ENCODE measurements at regions not wholly inside any gene's neighbourhood (a gene's known extent, or its start where the extent isn't known, plus 50 kb on each side); places are given as distances from the start of the nearest gene placed in this dataset.

DNA sequence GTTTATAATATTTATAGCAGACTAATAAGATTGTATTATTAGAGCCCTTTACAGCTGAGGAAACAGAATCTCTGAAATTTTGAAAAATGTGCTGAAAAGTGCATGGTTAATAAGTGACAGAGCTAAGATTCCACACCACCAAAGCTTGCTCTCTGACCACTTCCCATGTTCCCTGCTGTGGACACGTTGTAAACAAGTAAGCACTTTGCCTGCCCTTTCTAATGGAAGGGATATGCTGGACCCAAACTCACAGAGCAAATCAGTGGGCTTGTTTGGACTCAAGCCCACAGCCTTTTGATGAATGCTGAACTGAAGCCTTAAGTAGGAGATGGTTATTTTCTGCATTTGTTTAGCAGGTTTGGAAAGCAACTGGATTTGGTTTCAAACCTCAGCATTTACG, 214.0 kb upstream of the TMEM72 start:
- TF ChIP-seq, protein P1, sequence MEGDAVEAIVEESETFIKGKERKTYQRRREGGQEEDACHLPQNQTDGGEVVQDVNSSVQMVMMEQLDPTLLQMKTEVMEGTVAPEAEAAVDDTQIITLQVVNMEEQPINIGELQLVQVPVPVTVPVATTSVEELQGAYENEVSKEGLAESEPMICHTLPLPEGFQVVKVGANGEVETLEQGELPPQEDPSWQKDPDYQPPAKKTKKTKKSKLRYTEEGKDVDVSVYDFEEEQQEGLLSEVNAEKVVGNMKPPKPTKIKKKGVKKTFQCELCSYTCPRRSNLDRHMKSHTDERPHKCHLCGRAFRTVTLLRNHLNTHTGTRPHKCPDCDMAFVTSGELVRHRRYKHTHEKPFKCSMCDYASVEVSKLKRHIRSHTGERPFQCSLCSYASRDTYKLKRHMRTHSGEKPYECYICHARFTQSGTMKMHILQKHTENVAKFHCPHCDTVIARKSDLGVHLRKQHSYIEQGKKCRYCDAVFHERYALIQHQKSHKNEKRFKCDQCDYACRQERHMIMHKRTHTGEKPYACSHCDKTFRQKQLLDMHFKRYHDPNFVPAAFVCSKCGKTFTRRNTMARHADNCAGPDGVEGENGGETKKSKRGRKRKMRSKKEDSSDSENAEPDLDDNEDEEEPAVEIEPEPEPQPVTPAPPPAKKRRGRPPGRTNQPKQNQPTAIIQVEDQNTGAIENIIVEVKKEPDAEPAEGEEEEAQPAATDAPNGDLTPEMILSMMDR (IDR thresholded peaks at IDR 0.05; ENCODE audit: low read length, missing control alignments), result no peak
- DNase-seq (ENCODE audit: low read depth), result no peak
- no peak overlapping the region for H3K4me3 ChIP-seq (replicated peaks; ENCODE audit: low read depth, low read length)

DNA sequence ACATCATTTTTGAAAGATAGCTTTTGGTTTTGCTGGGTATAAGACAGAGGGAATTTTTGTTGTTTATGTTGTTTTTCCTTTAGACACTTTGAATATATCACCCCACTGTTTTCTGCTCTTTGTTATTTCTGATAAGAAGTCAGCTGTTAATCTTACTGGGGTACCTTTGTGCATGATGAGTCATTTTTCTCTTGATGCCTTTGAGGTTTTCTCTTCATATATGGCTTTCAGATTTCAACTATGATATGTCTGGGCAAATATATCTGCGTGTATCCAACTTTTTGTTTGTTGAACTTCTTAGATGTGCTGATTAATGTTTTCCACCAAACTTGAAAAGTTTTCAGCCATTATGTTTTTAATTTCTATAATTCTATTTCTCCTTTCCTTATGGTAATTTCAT, 208.6 kb upstream of the TMEM72 start:
- no peak for DNase-seq (ENCODE audit: low read depth)
- H3K4me3 ChIP-seq (replicated peaks; ENCODE audit: low read depth, low read length), result no peak overlapping the region
- TF ChIP-seq, protein P1 (IDR thresholded peaks at IDR 0.05; ENCODE audit: low read length, missing control alignments), result no peak

DNA sequence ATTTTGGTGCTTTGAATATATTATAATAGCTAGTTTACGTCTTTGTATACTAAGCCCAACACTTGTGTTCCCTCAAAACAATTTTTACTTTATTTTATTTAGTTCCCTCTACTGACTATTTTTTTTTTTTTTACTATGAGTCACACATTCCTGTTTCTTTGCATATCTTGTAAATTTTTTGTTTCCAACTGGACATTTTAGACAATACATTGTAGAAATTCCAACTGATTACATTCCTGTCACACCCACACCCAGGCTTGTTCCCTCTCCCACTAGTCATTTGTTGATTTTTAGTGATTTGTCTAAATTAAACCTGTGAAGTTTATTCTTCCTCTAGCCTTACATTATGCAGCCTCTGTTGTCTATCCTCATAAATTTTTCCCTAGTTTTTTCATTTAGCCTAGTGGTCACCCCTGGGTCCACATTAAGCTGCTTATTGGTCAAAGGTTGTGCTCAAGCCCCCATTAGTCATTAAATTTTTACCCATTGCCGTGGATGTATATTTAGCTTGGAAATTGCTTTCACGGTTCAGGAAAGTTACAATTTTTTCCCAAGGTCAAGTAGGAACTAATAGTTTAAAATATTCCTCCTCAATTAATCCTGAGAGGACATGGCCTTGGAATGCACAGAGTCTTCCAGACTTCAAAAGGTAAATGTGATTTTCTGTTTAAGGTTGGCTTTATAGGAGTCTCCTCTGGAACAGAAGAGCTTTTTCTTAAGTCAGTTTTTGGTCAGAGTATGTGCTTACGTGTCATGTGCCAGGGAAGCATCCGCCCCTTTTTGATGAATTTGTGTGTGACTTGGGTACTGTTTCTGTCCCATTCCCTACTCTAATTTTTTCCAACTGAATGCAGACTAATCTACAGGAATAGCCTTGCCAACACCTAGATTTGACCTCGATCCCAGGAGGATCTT, 207.6 kb upstream of the TMEM72 start:
- no peak overlapping the region for H3K4me3 ChIP-seq (replicated peaks; ENCODE audit: low read depth, low read length)
- TF ChIP-seq, protein P1 (IDR thresholded peaks at IDR 0.05; ENCODE audit: low read length, missing control alignments), result no peak
- DNase-seq (ENCODE audit: low read depth), result peak; percentile 91

DNA sequence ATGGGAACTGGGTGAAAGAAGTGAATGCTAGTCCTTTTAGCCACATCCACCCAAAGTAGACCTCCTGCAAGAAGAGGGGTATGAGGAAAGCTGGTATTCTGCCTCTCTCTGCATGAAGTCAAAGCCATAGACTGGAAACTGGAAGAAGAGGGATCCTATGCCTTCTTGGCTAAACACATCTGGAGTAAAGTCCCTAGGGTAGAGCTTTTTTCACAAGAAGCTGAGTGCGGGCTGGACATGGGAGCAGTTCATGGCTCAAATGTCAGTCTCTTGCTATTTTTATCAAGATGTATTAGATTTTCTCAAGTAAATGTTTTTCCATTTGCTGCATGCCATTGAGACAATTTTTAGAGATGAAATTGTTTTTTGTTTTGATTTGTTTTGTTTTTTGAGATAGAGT, 206.5 kb upstream of the TMEM72 start:
- TF ChIP-seq, protein P1 (IDR thresholded peaks at IDR 0.05; ENCODE audit: low read length, missing control alignments), result no peak
- H3K4me3 ChIP-seq (replicated peaks; ENCODE audit: low read depth, low read length), result no peak overlapping the region
- DNase-seq (ENCODE audit: low read depth), result no peak

DNA sequence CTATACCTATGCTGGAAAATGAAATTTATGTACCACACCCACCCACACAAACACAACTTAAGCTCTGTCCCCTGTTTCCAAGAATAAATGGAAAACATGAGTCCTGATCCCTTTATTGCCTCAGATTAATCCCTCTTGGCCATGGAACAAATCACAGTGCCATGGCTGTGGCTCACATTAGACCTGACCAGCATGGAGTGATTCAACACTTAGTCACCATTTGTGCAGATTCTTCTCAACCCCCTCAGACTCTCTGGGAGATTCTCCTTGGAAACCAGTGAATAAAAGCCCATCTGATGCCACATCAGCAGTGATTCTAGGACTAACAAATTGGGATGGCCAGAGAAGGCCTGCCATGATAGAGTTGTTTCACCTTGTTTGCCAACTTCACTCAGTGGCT, 204.4 kb upstream of the TMEM72 start:
- H3K4me3 ChIP-seq (replicated peaks; ENCODE audit: low read depth, low read length), result no peak overlapping the region
- DNase-seq (ENCODE audit: low read depth), result peak; percentile 89
- TF ChIP-seq, protein P1 (IDR thresholded peaks at IDR 0.05; ENCODE audit: low read length, missing control alignments), result no peak

DNA sequence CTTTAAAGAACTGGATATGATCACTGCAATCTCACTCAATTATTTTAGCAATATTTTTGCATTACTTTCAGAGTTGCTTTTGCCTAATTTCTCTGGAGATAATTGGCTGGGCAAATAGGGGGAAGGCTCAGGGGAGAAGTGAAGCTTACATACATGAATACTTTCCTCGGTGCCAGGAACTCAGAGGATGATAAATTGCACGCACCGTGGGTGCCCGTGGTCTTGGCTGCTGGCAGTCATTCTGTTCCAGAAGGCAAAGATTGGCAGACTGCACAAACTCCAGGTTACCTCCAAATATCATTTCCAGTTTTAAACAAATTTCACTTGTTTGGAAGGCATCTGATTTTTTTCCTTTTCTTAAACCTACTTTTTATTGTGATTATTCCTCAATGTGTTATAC, 197.8 kb upstream of the TMEM72 start:
- H3K4me3 ChIP-seq (replicated peaks; ENCODE audit: low read depth, low read length), result no peak overlapping the region
- TF ChIP-seq, protein P1 (IDR thresholded peaks at IDR 0.05; ENCODE audit: low read length, missing control alignments), result no peak
- no peak for DNase-seq (ENCODE audit: low read depth)

DNA sequence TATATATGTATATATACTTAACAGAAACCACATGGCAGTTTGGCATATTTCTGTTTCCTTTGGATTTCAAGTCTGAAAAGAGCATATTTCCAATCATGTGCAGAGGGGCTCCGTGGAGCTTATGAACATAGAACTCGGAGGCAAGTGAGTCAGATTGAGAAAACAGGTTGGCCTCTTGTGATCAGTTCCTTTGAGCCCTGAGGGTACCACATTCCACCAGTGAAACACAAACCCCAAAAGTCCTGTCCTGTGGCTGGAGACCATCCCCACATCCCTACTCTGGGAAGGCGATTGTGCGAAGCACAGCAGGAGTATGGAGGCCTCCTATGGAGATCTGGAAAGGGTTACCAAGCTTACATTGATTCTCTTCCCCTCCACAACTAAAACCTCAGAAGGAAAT, 196.7 kb upstream of the TMEM72 start:
- no peak for DNase-seq (ENCODE audit: low read depth)
- TF ChIP-seq, protein P1 (IDR thresholded peaks at IDR 0.05; ENCODE audit: low read length, missing control alignments), result no peak
- no peak overlapping the region for H3K4me3 ChIP-seq (replicated peaks; ENCODE audit: low read depth, low read length)

All from fibroblast of pulmonary artery (primary cell).